ENCODE measurements at regions not wholly inside any gene's neighbourhood (a gene's known extent, or its start where the extent isn't known, plus 50 kb on each side); places are given as distances from the start of the nearest gene placed in this dataset.

GRCh38 chr10:78639629-78640028 is 429.1 kb upstream of the ZMIZ1 start:
- TF ChIP-seq, protein P1, sequence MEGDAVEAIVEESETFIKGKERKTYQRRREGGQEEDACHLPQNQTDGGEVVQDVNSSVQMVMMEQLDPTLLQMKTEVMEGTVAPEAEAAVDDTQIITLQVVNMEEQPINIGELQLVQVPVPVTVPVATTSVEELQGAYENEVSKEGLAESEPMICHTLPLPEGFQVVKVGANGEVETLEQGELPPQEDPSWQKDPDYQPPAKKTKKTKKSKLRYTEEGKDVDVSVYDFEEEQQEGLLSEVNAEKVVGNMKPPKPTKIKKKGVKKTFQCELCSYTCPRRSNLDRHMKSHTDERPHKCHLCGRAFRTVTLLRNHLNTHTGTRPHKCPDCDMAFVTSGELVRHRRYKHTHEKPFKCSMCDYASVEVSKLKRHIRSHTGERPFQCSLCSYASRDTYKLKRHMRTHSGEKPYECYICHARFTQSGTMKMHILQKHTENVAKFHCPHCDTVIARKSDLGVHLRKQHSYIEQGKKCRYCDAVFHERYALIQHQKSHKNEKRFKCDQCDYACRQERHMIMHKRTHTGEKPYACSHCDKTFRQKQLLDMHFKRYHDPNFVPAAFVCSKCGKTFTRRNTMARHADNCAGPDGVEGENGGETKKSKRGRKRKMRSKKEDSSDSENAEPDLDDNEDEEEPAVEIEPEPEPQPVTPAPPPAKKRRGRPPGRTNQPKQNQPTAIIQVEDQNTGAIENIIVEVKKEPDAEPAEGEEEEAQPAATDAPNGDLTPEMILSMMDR (IDR thresholded peaks at IDR 0.05) = no peak
- no peaks in the 10 kb centered on the region for H3K36me3 Mint-ChIP-seq (ENCODE audit: unreplicated experiment)
- no peak overlapping the region for H3K27ac Mint-ChIP-seq (ENCODE audit: unreplicated experiment)
- DNase-seq (ENCODE audit: extremely low spot score, unreplicated experiment) = no peak
- peaks cover 51% of the 10 kb centered on the region for H3K27me3 Mint-ChIP-seq (ENCODE audit: unreplicated experiment)
- H3K4me3 Mint-ChIP-seq (ENCODE audit: unreplicated experiment) = no peak overlapping the region
- peaks cover 6% of the 10 kb centered on the region for H3K4me1 Mint-ChIP-seq (ENCODE audit: unreplicated experiment)
- peaks cover 2% of the 10 kb centered on the region for H3K9me3 Mint-ChIP-seq (ENCODE audit: unreplicated experiment)

DNA sequence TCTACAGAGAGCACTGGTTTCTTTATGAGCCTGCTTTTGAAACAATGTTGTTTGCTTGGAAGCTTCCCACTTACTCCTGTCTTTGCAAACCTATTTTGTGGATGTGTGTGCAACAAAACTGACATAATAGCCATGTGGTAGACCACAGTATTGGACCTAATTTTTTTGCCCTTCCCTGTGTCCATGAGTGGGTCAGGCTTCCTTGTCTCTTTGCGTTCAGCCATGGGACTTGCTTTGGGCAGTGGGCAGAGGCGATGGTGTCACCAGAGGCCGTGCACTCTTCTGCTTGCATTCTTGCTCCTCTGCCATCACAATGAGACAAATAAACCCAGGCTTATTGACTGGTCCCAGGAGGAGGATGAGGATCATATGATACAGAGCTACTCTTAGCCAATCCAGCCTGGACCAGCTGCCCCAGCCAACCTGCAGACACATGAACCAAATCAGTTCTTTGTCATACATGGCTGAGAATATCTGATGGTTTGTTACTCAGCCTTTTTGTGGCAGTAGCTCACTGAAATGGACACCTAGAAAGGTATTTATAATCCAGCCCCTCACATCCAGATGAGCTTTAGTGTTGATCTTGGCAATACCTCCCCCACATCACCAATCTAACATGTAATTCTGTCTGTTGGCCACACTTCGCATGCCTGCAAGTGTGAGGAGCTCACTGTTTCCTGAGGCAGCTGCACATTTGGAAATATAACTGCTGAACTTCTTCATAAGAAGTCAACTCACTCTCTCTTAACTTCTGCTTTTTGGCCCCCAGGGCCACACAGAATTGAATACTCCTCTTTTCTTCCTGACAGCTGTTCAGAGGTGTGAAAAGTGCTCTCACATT is 427.8 kb upstream of the ZMIZ1 start:
- TF ChIP-seq, protein P1 (IDR thresholded peaks at IDR 0.05) = no peak
- no peak overlapping the region for H3K27ac Mint-ChIP-seq (ENCODE audit: unreplicated experiment)
- no peak overlapping the region for H3K4me3 Mint-ChIP-seq (ENCODE audit: unreplicated experiment)
- H3K27me3 Mint-ChIP-seq (ENCODE audit: unreplicated experiment) = peaks cover 53% of the 10 kb centered on the region
- H3K4me1 Mint-ChIP-seq (ENCODE audit: unreplicated experiment) = no peaks in the 10 kb centered on the region
- no peaks in the 10 kb centered on the region for H3K36me3 Mint-ChIP-seq (ENCODE audit: unreplicated experiment)
- H3K9me3 Mint-ChIP-seq (ENCODE audit: unreplicated experiment) = peaks cover 6% of the 10 kb centered on the region
- DNase-seq (ENCODE audit: extremely low spot score, unreplicated experiment) = no peak

DNA sequence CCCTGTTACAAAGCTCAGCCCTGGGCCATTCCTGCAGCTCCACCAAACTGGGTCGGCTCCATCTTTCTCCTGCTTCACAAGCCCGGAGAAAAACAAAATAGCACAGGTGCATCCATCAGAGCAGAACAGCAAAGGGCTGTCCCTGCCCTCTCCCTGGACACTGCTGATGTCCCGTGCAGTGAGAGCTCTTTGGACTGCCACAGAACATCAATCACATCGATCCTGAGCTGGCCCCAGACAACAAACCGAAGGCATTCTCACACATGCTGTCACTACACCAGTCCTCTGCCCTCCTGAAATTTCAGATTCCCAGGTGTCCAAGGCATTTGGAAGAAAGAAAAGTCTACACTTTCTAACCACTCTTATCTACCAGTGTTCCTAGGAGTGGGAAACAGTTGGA is 427.1 kb upstream of the ZMIZ1 start:
- Mint-ChIP-seq H3K4me3 (ENCODE audit: unreplicated experiment) (no peak overlapping the region), H3K27me3 (ENCODE audit: unreplicated experiment) (peaks cover 56% of the 10 kb centered on the region), H3K36me3 (ENCODE audit: unreplicated experiment) (no peaks in the 10 kb centered on the region), H3K9me3 (ENCODE audit: unreplicated experiment) (peaks cover 6% of the 10 kb centered on the region), H3K27ac (ENCODE audit: unreplicated experiment) (no peak overlapping the region), H3K4me1 (ENCODE audit: unreplicated experiment) (no peaks in the 10 kb centered on the region)
- DNase-seq (ENCODE audit: extremely low spot score, unreplicated experiment) = no peak
- TF ChIP-seq, protein P1 (IDR thresholded peaks at IDR 0.05) = no peak

GRCh38 chr10:78642269-78642816 is 426.4 kb upstream of the ZMIZ1 start:
- Mint-ChIP-seq H3K27ac (ENCODE audit: unreplicated experiment) (no peak overlapping the region), H3K4me1 (ENCODE audit: unreplicated experiment) (no peaks in the 10 kb centered on the region), H3K4me3 (ENCODE audit: unreplicated experiment) (no peak overlapping the region), H3K9me3 (ENCODE audit: unreplicated experiment) (peaks cover 6% of the 10 kb centered on the region), H3K36me3 (ENCODE audit: unreplicated experiment) (no peaks in the 10 kb centered on the region), H3K27me3 (ENCODE audit: unreplicated experiment) (peaks cover 54% of the 10 kb centered on the region)
- TF ChIP-seq, protein P1 (IDR thresholded peaks at IDR 0.05) = no peak
- DNase-seq (ENCODE audit: extremely low spot score, unreplicated experiment) = no peak

DNA sequence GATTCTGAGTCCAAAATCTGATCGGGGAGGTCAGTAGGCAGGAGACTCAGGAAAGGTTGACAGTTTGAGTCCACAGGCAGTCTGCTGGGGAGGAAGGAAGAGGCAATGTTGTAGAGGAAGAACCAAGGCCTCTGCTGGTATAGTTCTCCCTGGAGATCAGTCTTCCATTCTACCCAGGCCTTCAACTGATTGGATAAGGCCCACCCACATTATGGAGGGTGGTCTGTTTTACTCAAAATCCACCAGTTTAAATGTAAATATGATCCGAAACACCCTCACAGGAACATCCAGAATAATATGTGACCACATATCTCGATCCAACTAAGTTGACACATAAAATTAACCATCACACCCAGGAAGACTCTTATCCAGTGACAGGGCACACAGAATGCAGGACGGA is 425.3 kb upstream of the ZMIZ1 start:
- H3K27ac Mint-ChIP-seq (ENCODE audit: unreplicated experiment) = no peak overlapping the region
- DNase-seq (ENCODE audit: extremely low spot score, unreplicated experiment) = no peak
- H3K4me3 Mint-ChIP-seq (ENCODE audit: unreplicated experiment) = no peak overlapping the region
- H3K4me1 Mint-ChIP-seq (ENCODE audit: unreplicated experiment) = peaks cover 1% of the 10 kb centered on the region
- no peaks in the 10 kb centered on the region for H3K36me3 Mint-ChIP-seq (ENCODE audit: unreplicated experiment)
- TF ChIP-seq, protein P1 (IDR thresholded peaks at IDR 0.05) = no peak
- H3K9me3 Mint-ChIP-seq (ENCODE audit: unreplicated experiment) = peaks cover 6% of the 10 kb centered on the region
- H3K27me3 Mint-ChIP-seq (ENCODE audit: unreplicated experiment) = peaks cover 51% of the 10 kb centered on the region
